SK-N-MC (cell line): ENCODE measurements at regions not wholly inside any gene's neighbourhood (a gene's known extent, or its start where the extent isn't known, plus 50 kb on each side); places are given as distances from the start of the nearest gene placed in this dataset.

Experiments used
- DNase-seq: peaks from one replicate; pipeline ENCODE4 v3.0.0-alpha.2; 2011; ENCODE audit warnings: low read depth, low spot score
- H3K27ac ChIP-seq: fragments of 200-600 bp; sonication (generic); 2 replicates; pipeline ENCODE4 v1.5.1; 2016; ENCODE audit warnings: mixed run types
- H3K36me3 ChIP-seq: fragments of 200-600 bp; sonication (generic); 2 replicates; pipeline ENCODE4 v1.6.1; 2017; ENCODE audit warnings: antibody characterized with exemption, low read length, mixed read lengths; ENCODE audit not compliant: insufficient read depth
- H3K4me3 ChIP-seq: fragments of 200-600 bp; sonication (generic); 2 replicates; pipeline ENCODE4 v1.5.1; 2016
- H3K9ac ChIP-seq: fragments of 200-600 bp; sonication (generic); 2 replicates; pipeline ENCODE4 v1.8.0; 2017; ENCODE audit warnings: mixed run types, mixed read lengths; ENCODE audit not compliant: insufficient read length
- H3K9me3 ChIP-seq: fragments of 200-600 bp; sonication (generic); 2 replicates; pipeline ENCODE4 v1.6.1; 2017; ENCODE audit warnings: low read depth, mild to moderate bottlenecking, antibody characterized with exemption, low read length, moderate library complexity, mixed read lengths
- EZH2 ChIP-seq: fragments of 200-600 bp; sonication (generic); IDR thresholded peaks from one replicate; pipeline ENCODE4 v1.6.1; 2017; ENCODE audit warnings: antibody characterized with exemption
- FOXP2 ChIP-seq: optimal IDR thresholded peaks from 2 replicates; pipeline ENCODE3; 2011; ENCODE audit warnings: mild to moderate bottlenecking, moderate library complexity; ENCODE audit not compliant: insufficient read depth; ENCODE audit errors: extremely low read length, control extremely low read depth
- POLR2AphosphoS5 ChIP-seq: IDR thresholded peaks from 2 replicates; pipeline ENCODE4 v1.6.1; 2012; ENCODE audit warnings: mild to moderate bottlenecking, low read depth, low read length, borderline replicate concordance

GRCh38 chr16:26957283-26957859, 109.4 kb upstream of the C16orf82 start:
- TF ChIP-seq POLR2AphosphoS5 (no peak), EZH2 (no peak), FOXP2 (no peak)
- H3K4me3 ChIP-seq = no peak overlapping the region
- H3K36me3 ChIP-seq = no peaks in the 10 kb centered on the region
- DNase-seq = no peak
- H3K9ac ChIP-seq = no peak overlapping the region
- no peaks in the 10 kb centered on the region for H3K9me3 ChIP-seq
- no peak overlapping the region for H3K27ac ChIP-seq

DNA sequence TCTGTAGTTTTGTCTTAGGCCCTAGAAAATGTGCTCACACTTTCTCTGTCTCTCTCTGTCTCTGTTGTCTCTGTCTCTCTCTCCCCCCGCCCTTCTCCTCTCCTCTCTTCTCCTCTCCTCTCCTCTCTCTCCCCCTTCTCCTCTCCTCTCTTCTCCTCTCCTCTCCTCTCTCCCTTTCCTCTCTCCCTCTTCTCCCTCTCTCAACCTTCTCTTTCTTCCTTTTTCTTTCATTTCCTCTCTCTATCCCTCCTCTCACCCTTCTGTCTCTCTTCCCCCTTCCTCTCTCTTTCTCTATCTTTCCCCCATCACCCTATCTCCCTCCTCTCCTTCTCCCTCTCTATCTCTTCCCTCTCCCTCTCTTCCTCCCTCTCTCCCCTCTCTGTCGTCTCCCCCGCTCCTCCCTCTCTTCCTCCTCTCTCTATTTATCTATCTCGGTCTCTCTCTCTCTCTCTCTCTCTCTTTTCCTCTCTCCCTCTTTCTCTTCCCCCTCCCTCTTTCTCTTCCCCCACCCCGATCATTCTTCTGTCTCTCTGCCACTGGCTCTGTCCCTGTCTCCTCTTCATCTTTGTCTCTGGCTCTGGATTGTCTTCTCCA, 107.2 kb upstream of the C16orf82 start:
- H3K9ac ChIP-seq = no peak overlapping the region
- no peak overlapping the region for H3K27ac ChIP-seq
- no peaks in the 10 kb centered on the region for H3K9me3 ChIP-seq
- H3K36me3 ChIP-seq = no peaks in the 10 kb centered on the region
- H3K4me3 ChIP-seq = no peak overlapping the region
- no peak for DNase-seq
- no peak for TF ChIP-seq EZH2
- no peak for TF ChIP-seq FOXP2
- no peak for TF ChIP-seq POLR2AphosphoS5

- DNase-seq = no peak
Observed at GRCh38 chr16:26961459-26961858, 105.3 kb upstream of the C16orf82 start.

GRCh38 chr16:26963109-26963508, 103.6 kb upstream of the C16orf82 start:
- TF ChIP-seq EZH2 = no peak
- no peak for TF ChIP-seq FOXP2
- TF ChIP-seq POLR2AphosphoS5 = no peak
- Histone ChIP-seq H3K9ac (no peak overlapping the region), H3K36me3 (no peaks in the 10 kb centered on the region), H3K4me3 (no peak overlapping the region), H3K27ac (no peak overlapping the region), H3K9me3 (no peaks in the 10 kb centered on the region)
- no peak for DNase-seq

More at GRCh38 chr16:26961459-26961858, 105.3 kb upstream of the C16orf82 start:
- Histone ChIP-seq H3K9me3 (no peaks in the 10 kb centered on the region), H3K27ac (no peak overlapping the region), H3K4me3 (no peak overlapping the region), H3K9ac (no peak overlapping the region), H3K36me3 (no peaks in the 10 kb centered on the region)
- TF ChIP-seq POLR2AphosphoS5 = no peak
- TF ChIP-seq EZH2 = no peak
- TF ChIP-seq FOXP2 = no peak

GRCh38 chr16:26969589-26970231, 97.0 kb upstream of the C16orf82 start:
- Histone ChIP-seq H3K9ac (no peak overlapping the region), H3K36me3 (no peaks in the 10 kb centered on the region)

DNA sequence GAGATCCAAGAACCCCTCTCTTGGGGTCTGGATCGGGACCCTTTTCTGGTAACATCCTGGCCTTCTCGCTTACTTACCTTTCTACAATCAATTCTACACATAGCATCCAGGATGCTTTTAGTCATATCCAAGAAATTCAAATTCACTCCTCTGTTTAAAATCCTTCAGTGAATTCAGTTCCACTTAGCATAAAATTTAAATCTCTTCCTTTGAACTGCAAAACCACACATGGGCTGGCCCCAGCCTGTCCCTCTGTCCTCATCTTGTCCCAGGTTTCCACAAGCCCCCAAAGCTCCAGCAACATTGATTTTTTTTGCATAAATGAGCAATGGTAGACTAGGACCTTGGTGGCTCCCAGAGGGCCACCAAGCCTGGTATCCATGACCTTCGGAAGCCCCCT, 96.4 kb upstream of the C16orf82 start:
- H3K4me3 ChIP-seq = no peak overlapping the region
- TF ChIP-seq POLR2AphosphoS5 (no peak), FOXP2 (no peak)
- no peaks in the 10 kb centered on the region for H3K36me3 ChIP-seq
- DNase-seq = no peak
- no peak overlapping the region for H3K9ac ChIP-seq
- H3K27ac ChIP-seq = no peak overlapping the region
- no peaks in the 10 kb centered on the region for H3K9me3 ChIP-seq

More at GRCh38 chr16:26969589-26970231, 97.0 kb upstream of the C16orf82 start:
- TF ChIP-seq FOXP2 (no peak), EZH2 (no peak), POLR2AphosphoS5 (no peak)
- Histone ChIP-seq H3K9me3 (no peaks in the 10 kb centered on the region), H3K27ac (no peak overlapping the region), H3K4me3 (no peak overlapping the region)
- DNase-seq = no peak

- DNase-seq = no peak
- TF ChIP-seq EZH2 (no peak), POLR2AphosphoS5 (no peak), FOXP2 (no peak)
Observed at GRCh38 chr16:26976873-26977272, 89.9 kb upstream of the C16orf82 start.

GRCh38 chr16:26981266-26981938, 85.3 kb upstream of the C16orf82 start:
- no peak for DNase-seq
- TF ChIP-seq FOXP2 = no peak
- no peak for TF ChIP-seq EZH2
- no peak for TF ChIP-seq POLR2AphosphoS5
- Histone ChIP-seq H3K9ac (no peak overlapping the region), H3K27ac (no peak overlapping the region), H3K9me3 (no peaks in the 10 kb centered on the region), H3K36me3 (no peaks in the 10 kb centered on the region), H3K4me3 (no peak overlapping the region)

More at GRCh38 chr16:26976873-26977272, 89.9 kb upstream of the C16orf82 start:
- H3K27ac ChIP-seq = no peak overlapping the region
- no peak overlapping the region for H3K9ac ChIP-seq
- H3K36me3 ChIP-seq = no peaks in the 10 kb centered on the region
- H3K9me3 ChIP-seq = no peaks in the 10 kb centered on the region
- no peak overlapping the region for H3K4me3 ChIP-seq
